Thoracic aorta (tissue), 2 donors: ENCODE measurements at regions not wholly inside any gene's neighbourhood (a gene's known extent, or its start where the extent isn't known, plus 50 kb on each side); places are given as distances from the start of the nearest gene placed in this dataset.

Source experiments
- ATAC-seq: fragments of 150-250 bp; one replicate; pipeline ENCODE4 v1.8.0; 2017; ENCODE audit warnings: low read depth; ENCODE audit not compliant: insufficient number of reproducible peaks, low FRiP score
- DNase-seq: peaks from one replicate; pipeline ENCODE4 v3.0.0-alpha.2; 2020; ENCODE audit warnings: low spot score
- H3K27ac ChIP-seq, 2 donors: fragments of 200-600 bp; sonication (generic); 1 replicate in 1 of 2; 2 replicates in 1 of 2; pipeline ENCODE4 v1.5.1; 2016; ENCODE audit warnings: mild to moderate bottlenecking in 2 of 2, moderate library complexity in 2 of 2
- H3K27me3 ChIP-seq: fragments of 200-600 bp; sonication (generic); replicated peaks from 2 replicates; pipeline ENCODE4 v1.6.0; 2016; ENCODE audit warnings: mild to moderate bottlenecking; ENCODE audit not compliant: insufficient read depth
- H3K36me3 ChIP-seq: fragments of 200-600 bp; sonication (generic); one replicate; pipeline ENCODE4 v1.5.1; 2016
- H3K4me1 ChIP-seq, 2 donors: fragments of 200-600 bp; sonication (generic); 1 replicate in 1 of 2; 2 replicates in 1 of 2; pipeline versions ENCODE4 v1.5.1 to v1.6.0; 2016; ENCODE audit warnings: low read depth in 2 of 2, mild to moderate bottlenecking in 1 of 2; ENCODE audit not compliant: control insufficient read depth in 1 of 2
- H3K4me3 ChIP-seq: fragments of 200-600 bp; sonication (generic); 2 replicates; pipeline ENCODE4 v1.5.1; 2016; ENCODE audit warnings: mild to moderate bottlenecking
- H3K9me3 ChIP-seq: fragments of 200-600 bp; sonication (generic); 2 replicates; pipeline ENCODE4 v1.5.1; 2016
- TF ChIP-seq, protein P1 (sequence below): fragments of 200-600 bp; sonication (generic); IDR thresholded peaks from one replicate; pipeline ENCODE4 v1.5.1; 2019; ENCODE audit warnings: antibody characterized with exemption

DNA sequence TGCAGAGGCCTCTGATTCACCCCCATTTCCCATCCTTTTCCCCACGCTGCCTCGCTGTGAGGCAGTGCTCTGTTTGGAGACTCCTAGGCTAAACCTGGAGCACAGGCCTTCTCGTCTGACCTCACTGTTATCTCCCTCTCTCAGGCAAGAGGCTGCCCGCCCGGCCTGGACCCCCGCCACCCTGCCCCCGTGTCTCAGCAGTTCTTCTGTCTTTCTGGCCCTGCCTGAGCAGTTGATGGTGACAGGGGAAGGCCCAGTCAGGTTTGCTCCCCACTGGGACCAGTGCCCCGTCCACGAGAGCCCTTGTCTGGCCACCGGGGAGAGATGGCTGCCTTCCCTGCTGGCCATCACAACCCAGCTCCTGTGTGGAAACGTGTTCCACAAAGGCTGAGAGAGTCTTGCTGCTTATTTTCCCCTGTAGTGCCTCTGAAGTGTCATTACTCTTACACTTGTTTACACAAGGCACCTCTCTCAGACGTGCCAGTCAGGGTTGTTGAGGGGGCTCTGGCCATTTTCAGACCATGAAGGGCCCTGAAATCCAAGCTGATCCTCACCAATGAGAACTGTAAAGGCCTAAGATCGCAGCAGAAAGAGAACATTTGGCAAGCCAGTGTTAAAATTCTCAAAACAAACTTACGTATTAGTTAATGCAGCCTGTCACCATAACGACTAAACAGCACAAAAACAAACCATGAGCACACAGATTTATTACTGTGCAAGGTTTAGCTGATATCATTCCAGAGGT, 210.9 kb downstream of the NDUFA10 start:
- no peaks in the 10 kb centered on the region for H3K36me3 ChIP-seq
- TF ChIP-seq, protein P1, sequence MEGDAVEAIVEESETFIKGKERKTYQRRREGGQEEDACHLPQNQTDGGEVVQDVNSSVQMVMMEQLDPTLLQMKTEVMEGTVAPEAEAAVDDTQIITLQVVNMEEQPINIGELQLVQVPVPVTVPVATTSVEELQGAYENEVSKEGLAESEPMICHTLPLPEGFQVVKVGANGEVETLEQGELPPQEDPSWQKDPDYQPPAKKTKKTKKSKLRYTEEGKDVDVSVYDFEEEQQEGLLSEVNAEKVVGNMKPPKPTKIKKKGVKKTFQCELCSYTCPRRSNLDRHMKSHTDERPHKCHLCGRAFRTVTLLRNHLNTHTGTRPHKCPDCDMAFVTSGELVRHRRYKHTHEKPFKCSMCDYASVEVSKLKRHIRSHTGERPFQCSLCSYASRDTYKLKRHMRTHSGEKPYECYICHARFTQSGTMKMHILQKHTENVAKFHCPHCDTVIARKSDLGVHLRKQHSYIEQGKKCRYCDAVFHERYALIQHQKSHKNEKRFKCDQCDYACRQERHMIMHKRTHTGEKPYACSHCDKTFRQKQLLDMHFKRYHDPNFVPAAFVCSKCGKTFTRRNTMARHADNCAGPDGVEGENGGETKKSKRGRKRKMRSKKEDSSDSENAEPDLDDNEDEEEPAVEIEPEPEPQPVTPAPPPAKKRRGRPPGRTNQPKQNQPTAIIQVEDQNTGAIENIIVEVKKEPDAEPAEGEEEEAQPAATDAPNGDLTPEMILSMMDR, result no peak
- H3K4me1 ChIP-seq, result peaks cover 23 to 61% of the 10 kb centered on the region in 2 donors
- ATAC-seq (peak; percentile 75), DNase-seq (no peak)
- H3K27ac ChIP-seq, result peak overlapping the region; percentile 89 to 96
- peak overlapping the region; percentile 31 for H3K4me3 ChIP-seq
- no peaks in the 10 kb centered on the region for H3K27me3 ChIP-seq
- no peaks in the 10 kb centered on the region for H3K9me3 ChIP-seq

DNA sequence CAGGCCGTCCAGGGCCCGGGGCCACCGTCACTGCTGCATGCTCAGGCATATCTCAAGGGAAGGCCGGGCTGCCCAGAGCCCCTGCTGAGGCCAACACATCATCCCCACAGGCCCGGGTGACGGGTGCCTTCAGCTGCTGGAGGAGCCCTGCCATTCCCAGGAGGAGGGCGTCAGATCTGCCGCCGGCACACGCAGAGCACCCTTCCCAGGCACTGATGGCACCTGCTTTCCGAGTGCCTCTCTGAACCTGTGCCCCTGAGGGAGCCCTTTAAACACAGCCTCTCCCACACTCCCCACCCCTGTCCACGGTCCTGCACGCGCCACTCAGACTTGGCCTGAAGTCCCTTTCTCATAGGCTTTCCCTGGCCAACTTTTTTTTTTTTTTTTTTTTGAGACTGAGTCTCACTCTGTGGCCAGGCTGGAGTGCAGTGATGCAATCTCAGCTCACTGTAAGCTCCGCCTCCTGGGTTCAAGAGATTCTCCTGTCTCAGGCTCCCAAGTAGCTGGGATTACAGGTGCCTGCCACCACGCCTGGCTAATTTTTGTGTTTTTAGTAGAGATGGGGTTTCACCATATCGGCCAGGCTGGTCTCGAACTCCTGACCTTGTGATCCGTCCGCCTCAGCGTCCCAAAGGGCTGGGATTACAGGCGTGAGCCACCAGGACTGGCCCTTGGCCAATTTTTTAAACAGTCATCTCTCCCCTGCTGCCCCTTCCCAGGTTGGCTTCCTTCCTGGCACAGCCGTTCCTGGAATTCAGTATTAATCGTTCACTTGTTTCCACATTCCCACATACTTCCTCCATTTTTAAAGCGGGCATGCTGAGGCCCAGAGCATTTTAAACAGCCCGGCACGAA, 211.7 kb downstream of the NDUFA10 start:
- Histone ChIP-seq H3K4me1 (peaks cover 23 to 60% of the 10 kb centered on the region in 2 donors), H3K27me3 (no peaks in the 10 kb centered on the region), H3K9me3 (no peaks in the 10 kb centered on the region), H3K27ac (peak overlapping the region; percentile 89 to 96), H3K36me3 (no peaks in the 10 kb centered on the region), H3K4me3 (no peak overlapping the region)
- ATAC-seq (peak; percentile 22), DNase-seq (no peak)
- TF ChIP-seq, protein P1, result no peak

DNA sequence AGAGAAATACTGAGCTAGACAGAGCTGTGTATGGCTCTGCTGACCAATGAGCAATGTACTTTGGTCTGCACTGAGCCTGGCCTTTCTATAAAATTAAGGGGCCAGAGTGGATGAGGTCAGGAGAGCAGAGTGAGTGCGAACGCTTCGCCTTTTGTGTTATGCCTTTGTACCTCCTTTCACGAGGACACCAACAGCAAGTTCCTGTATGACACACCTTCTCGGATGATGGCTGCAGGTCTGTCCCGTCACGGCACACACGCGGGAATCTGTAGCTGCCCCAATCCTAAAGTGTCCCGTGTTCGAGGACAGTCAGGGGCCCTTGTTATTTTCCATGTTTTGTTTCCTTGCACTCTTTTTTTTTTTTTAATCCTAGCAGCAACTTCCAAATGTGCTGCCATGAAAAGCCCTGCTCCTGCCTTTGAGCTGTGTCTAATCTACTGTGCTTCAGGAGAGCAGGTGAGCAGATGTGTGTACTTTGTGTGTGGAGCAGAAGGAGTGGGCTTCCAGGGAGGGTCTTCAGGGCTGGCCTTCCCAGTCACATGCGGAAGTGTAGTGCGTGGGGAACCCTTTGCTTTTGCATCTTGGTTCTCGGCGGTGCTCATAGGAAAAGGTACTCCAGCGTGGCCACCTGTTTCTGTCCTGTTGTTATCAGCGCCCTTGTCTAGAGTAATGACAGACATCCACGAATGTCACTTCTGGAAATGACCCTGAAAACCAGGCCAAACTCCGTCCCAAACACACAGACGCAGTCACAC, 213.2 kb downstream of the NDUFA10 start:
- TF ChIP-seq, protein P1, result no peak
- Histone ChIP-seq H3K9me3 (no peaks in the 10 kb centered on the region), H3K4me1 (peaks cover 23 to 60% of the 10 kb centered on the region in 2 donors), H3K27me3 (no peaks in the 10 kb centered on the region), H3K4me3 (peak overlapping the region; percentile 26), H3K27ac (peak overlapping the region; percentile 89), H3K36me3 (no peaks in the 10 kb centered on the region)
- DNase-seq, result no peak
- ATAC-seq, result no peak

DNA sequence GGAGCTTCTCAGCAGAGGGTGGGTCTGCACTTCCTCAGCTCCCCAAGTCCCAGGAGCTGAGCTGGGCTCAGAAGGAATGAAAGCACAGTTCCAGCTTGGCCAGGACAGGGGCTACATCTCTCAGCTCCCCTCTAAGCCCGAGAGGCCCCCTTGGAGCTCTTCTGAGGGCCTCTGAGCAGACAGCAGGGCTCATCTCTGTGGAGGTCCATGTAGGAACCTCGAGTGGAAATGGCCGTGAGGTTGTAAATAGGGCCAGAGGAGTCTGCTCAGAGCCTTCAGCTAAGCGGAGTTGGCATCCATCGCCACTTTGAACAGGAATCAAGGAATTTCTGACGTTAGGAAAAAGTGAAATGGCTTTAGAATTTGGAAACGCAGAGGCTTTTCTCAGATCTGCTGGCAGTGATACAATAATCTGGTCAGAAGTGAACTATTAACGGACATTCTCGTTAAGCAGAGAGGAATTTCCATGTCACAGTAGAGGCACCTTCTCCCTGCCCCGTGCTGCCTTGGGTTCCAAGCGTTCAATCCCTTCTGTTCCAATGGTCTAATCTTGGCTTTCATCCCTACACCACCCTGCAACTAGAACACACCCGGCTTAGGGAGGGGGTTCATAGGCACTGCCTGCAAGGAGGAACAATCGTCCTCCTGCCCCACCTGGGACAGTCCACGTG, 213.9 kb downstream of the NDUFA10 start:
- H3K27ac ChIP-seq, result peak overlapping the region; percentile 89
- ATAC-seq (peak; percentile 66), DNase-seq (peak; percentile 48)
- peak overlapping the region; percentile 26 for H3K4me3 ChIP-seq
- no peaks in the 10 kb centered on the region for H3K9me3 ChIP-seq
- no peaks in the 10 kb centered on the region for H3K27me3 ChIP-seq
- H3K36me3 ChIP-seq, result no peaks in the 10 kb centered on the region
- TF ChIP-seq, protein P1, result no peak
- H3K4me1 ChIP-seq, result peaks cover 23 to 60% of the 10 kb centered on the region in 2 donors
